Adrenal gland (tissue), 5 donors: ENCODE measurements at regions not wholly inside any gene's neighbourhood (a gene's known extent, or its start where the extent isn't known, plus 50 kb on each side); places are given as distances from the start of the nearest gene placed in this dataset.

Experiments used
- CTCF ChIP-seq, 6 experiments: fragments of 450-650 bp in 4 of 6; fragments of 200-600 bp in 2 of 6; sonication (generic) in 1 of 6; IDR thresholded peaks; 1 replicate in 5 of 6; 2 replicates in 1 of 6; pipeline versions ENCODE4 v1.5.1 to v1.8.0; 2016 to 2021; ENCODE audit warnings: antibody characterized with exemption in 6 of 6, mild to moderate bottlenecking in 2 of 6, moderate library complexity in 1 of 6
- POLR2A ChIP-seq, 2 donors: fragments of 450-650 bp; IDR thresholded peaks; one replicate each; pipeline ENCODE4 v1.6.1; 2017; ENCODE audit warnings: antibody characterized with exemption in 2 of 2, mild to moderate bottlenecking in 2 of 2, moderate library complexity in 1 of 2
- donor health status: DM: no; HTN: no; CAD: no.

GRCh38 chrX:40885989-40886388 lies 150.6 kb upstream of the MED14 start:
- TF ChIP-seq POLR2A (IDR thresholded peaks at IDR 0.05) (no peak), CTCF (IDR thresholded peaks at IDR 0.05) (no peak)
